Fibroblast of skin of left biceps (primary cell): ENCODE measurements at regions not wholly inside any gene's neighbourhood (a gene's known extent, or its start where the extent isn't known, plus 50 kb on each side); places are given as distances from the start of the nearest gene placed in this dataset.
"Not testable (repeated sequence)": the region's sequence is repeated elsewhere in the genome, so short reads cannot be mapped to it uniquely, and the experiment has no call there.

ENCODE experiments used
- DNase-seq, 2 experiments: peaks; one replicate each; pipeline ENCODE4 v3.0.0-alpha.2; 2013; ENCODE audit warnings: low read depth in 2 of 2

- no peak for DNase-seq
These were observed 133.7 kb upstream of the ID2 start for GRCh38 chr2:8548065-8548618.

- no peak for DNase-seq
These were observed 133.2 kb upstream of the ID2 start for GRCh38 chr2:8548619-8549150.

GRCh38 chr2:8549273-8549922 is 132.5 kb upstream of the ID2 start:
- DNase-seq, result no peak

GRCh38 chr2:8549942-8550341 is 131.9 kb upstream of the ID2 start:
- DNase-seq, result no peak

- no peak for DNase-seq
These were observed 131.4 kb upstream of the ID2 start for GRCh38 chr2:8550481-8550880.

- no peak for DNase-seq
These were observed 130.8 kb upstream of the ID2 start for GRCh38 chr2:8550937-8551621.

GRCh38 chr2:8551622-8552074 is 130.2 kb upstream of the ID2 start:
- no peak for DNase-seq

GRCh38 chr2:8552293-8552801 is 129.5 kb upstream of the ID2 start:
- no peak for DNase-seq

GRCh38 chr2:8553643-8554042 is 128.2 kb upstream of the ID2 start:
- DNase-seq, result no peak

GRCh38 chr2:8554296-8554806 is 127.5 kb upstream of the ID2 start:
- DNase-seq, result no peak

- no peak for DNase-seq
These were observed 126.3 kb upstream of the ID2 start for GRCh38 chr2:8555543-8555942.

- DNase-seq, result no peak
These were observed 123.8 kb upstream of the ID2 start for GRCh38 chr2:8558096-8558495.

GRCh38 chr2:8558956-8559355 is 122.9 kb upstream of the ID2 start:
- DNase-seq, result no peak

- no peak for DNase-seq
These were observed 122.1 kb upstream of the ID2 start for GRCh38 chr2:8559805-8560204.

- DNase-seq, result not testable (repeated sequence)
These were observed 120.2 kb upstream of the ID2 start for GRCh38 chr2:8561692-8562091.

GRCh38 chr2:8563814-8564474 is 117.9 kb upstream of the ID2 start:
- no peak for DNase-seq

GRCh38 chr2:8564475-8564874 is 117.4 kb upstream of the ID2 start:
- no peak for DNase-seq

GRCh38 chr2:8565399-8566154 is 116.3 kb upstream of the ID2 start:
- no peak for DNase-seq

GRCh38 chr2:8566155-8566670 is 115.6 kb upstream of the ID2 start:
- no peak for DNase-seq

GRCh38 chr2:8566774-8567468 is 114.9 kb upstream of the ID2 start:
- no peak for DNase-seq
